Loucy (cell line): ENCODE measurements at regions not wholly inside any gene's neighbourhood (a gene's known extent, or its start where the extent isn't known, plus 50 kb on each side); places are given as distances from the start of the nearest gene placed in this dataset.

Experiments
- EZH2phosphoT487 ChIP-seq: fragments of 200-600 bp; IDR thresholded peaks from 2 replicates; pipeline ENCODE4 v1.6.1; 2018; ENCODE audit warnings: antibody characterized with exemption, mild to moderate bottlenecking, moderate library complexity, borderline replicate concordance
- TF ChIP-seq, protein P1 (sequence below): fragments of 200-600 bp; sonication (generic); conservative IDR thresholded peaks from 2 replicates; pipeline ENCODE4 v1.5.1; 2014; ENCODE audit warnings: mild to moderate bottlenecking, antibody characterized with exemption, low read length

DNA sequence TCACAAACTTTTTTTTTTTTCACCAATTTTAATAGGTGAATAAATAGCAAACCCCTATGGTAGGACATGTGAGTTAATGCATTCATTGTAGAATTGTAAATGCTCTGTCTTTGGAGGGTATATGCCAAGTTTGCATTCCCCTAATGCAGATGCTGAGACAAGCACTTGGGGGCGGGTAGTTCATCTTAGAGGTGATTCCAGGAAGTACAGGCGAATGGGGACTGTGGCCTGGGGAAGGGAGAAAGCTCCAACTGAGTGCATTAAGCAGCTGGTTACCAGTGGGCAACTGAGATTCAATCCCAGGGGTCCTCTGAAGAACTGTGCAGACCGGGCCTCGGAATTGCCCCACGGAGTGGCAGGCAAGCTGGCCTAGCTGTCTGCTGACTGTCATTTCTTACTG lies 107.6 kb downstream of the ZNF664 start:
- TF ChIP-seq, protein P1, sequence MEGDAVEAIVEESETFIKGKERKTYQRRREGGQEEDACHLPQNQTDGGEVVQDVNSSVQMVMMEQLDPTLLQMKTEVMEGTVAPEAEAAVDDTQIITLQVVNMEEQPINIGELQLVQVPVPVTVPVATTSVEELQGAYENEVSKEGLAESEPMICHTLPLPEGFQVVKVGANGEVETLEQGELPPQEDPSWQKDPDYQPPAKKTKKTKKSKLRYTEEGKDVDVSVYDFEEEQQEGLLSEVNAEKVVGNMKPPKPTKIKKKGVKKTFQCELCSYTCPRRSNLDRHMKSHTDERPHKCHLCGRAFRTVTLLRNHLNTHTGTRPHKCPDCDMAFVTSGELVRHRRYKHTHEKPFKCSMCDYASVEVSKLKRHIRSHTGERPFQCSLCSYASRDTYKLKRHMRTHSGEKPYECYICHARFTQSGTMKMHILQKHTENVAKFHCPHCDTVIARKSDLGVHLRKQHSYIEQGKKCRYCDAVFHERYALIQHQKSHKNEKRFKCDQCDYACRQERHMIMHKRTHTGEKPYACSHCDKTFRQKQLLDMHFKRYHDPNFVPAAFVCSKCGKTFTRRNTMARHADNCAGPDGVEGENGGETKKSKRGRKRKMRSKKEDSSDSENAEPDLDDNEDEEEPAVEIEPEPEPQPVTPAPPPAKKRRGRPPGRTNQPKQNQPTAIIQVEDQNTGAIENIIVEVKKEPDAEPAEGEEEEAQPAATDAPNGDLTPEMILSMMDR: no peak
- TF ChIP-seq EZH2phosphoT487: no peak
